GM12872 (cell line): ENCODE measurements at regions not wholly inside any gene's neighbourhood (a gene's known extent, or its start where the extent isn't known, plus 50 kb on each side); places are given as distances from the start of the nearest gene placed in this dataset.

ENCODE experiments used
- TF ChIP-seq, protein P1 (sequence below): IDR thresholded peaks from 3 replicates; pipeline ENCODE4 v1.5.1; 2011; ENCODE audit warnings: low read depth, mild to moderate bottlenecking, low read length, moderate library complexity; ENCODE audit not compliant: insufficient read depth

DNA sequence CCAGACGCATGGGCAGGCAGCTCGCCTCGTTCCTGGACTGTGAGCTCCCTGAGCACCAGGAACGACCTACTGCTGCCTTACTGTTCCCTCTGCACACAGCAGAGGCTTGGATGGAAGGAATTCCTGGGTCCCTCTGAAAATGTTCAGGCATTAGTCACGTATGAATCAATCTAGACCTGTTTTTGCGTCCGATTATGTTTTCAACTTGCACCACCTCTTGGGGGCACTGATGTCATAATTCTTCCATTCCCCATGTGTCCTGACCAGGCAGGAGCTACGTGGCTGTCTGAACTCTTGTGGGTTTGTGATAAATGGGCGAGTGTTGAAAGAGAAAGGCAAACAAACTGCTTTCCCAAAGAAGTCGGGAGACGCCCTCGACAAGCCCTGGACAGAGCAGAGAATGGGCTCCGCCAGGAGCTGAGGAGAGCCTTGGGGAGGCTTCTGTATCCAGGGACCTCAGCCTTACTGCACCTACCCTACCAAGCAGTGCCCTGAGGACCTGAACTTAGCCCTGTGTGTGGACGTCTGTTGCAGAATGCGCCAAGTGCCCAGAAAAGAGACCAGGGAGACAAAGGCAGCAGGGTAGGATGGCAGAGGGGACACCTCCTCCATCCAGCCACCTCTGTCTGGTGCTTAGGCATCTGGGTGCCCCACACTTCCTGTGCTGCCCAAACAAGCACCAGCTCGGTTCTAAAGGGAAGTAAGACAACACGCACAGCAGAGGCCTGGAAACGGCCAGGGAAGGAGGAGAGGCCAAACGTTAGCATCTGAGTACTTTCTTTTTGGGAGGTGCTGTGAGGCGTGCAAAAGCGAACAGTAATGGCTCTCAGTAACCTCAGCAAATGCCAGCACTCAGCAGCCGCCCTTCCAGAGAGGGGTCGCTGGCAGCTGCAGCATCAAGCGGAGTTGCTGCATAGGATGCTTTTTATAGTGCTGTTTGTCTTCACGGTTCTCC, 124.2 kb downstream of the LY86 start:
- TF ChIP-seq, protein P1, sequence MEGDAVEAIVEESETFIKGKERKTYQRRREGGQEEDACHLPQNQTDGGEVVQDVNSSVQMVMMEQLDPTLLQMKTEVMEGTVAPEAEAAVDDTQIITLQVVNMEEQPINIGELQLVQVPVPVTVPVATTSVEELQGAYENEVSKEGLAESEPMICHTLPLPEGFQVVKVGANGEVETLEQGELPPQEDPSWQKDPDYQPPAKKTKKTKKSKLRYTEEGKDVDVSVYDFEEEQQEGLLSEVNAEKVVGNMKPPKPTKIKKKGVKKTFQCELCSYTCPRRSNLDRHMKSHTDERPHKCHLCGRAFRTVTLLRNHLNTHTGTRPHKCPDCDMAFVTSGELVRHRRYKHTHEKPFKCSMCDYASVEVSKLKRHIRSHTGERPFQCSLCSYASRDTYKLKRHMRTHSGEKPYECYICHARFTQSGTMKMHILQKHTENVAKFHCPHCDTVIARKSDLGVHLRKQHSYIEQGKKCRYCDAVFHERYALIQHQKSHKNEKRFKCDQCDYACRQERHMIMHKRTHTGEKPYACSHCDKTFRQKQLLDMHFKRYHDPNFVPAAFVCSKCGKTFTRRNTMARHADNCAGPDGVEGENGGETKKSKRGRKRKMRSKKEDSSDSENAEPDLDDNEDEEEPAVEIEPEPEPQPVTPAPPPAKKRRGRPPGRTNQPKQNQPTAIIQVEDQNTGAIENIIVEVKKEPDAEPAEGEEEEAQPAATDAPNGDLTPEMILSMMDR, result no peak

DNA sequence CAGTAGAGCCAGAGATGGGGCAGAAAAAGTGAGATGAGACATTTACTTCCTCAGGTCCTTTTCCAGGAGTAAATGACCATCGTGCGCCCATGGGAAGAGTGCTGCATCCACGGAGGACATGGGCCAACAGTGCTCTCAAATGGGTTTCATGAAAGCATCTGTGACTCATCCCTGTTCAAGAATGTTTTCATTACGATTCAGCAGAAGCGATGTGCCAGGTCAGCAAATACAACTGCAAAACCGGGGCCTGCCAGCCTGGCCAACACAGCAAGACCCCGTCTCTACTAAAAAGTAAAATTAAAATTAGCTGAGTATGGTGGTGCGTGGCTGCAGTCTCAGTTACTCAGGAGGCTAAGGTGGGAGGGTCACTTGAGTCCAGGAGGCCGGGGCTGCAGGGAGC, 125.1 kb downstream of the LY86 start:
- TF ChIP-seq, protein P1, result no peak

DNA sequence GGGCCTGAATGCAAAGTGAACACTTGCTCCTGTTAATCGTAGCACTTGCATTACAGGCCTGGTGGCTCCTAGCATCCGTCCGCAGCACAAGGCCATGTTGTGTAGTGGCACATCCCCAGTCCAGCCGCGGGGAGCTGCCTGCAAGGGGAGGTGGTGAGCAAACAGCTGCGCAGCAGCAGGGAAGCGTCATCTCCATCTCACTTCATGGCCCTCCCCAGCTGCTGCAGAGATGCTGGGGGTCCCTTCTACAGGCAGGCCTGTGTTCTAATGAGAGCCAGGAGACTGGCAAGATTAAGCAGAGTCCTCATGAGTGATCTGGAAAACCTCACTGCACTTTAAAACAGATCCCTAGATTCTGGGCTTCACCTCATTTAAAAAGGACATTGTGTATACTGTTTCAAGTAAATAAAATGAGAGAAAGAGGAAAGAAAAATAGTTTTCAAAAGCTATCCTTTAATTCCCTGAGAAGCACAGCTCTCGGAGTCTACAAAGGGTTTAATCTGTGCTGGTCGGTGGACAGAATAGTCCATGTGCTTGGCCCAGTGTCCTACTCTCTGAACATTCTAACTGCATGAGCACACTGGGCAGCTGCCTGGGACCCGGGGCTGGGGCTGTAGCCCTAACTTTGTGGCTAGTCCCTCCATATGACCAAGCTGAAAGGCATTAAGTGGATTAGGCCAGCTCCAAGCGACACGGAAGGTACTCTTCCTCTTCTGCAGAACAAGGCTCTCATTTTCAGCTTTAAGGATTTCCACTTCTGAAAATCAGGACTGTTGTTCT, 125.8 kb downstream of the LY86 start:
- TF ChIP-seq, protein P1, result no peak

DNA sequence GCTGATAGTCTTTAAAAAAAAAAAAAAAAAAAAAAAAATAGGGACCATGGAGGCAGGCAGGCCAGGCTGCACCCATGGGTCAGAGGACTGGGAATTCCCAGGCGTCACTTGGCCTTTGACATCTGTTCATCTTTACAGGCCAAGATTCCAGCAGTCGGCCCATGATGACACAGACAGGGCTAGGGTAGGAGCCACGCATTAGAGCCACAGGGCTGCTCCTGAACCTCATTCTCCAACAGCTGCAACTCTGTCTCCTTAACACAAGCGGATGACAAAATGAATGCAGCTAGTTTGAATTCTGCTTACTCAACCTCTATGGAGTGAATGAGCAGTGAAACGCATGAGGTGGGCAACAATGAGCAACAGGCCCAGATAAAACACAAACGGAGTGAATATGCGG, 126.4 kb downstream of the LY86 start:
- TF ChIP-seq, protein P1, result no peak

DNA sequence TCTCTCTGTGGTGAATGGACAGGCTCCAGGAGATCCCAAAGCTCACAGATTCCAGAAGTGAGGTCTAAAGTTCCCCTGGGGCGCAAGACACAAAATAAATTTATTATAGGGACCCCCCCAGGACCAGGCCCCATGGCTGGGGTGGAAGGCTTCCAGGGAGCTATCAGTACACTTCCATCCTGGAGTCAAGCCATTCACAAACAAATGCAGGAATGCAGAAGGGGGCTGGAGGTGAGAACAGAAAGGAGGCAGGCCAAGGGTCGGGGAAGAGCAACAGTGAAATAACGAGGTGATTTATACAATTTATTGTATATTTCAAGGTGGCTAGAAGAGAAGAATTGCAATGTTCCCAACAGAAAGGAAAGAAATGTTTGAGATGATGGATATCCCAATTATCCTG, 126.9 kb downstream of the LY86 start:
- TF ChIP-seq, protein P1, result no peak

DNA sequence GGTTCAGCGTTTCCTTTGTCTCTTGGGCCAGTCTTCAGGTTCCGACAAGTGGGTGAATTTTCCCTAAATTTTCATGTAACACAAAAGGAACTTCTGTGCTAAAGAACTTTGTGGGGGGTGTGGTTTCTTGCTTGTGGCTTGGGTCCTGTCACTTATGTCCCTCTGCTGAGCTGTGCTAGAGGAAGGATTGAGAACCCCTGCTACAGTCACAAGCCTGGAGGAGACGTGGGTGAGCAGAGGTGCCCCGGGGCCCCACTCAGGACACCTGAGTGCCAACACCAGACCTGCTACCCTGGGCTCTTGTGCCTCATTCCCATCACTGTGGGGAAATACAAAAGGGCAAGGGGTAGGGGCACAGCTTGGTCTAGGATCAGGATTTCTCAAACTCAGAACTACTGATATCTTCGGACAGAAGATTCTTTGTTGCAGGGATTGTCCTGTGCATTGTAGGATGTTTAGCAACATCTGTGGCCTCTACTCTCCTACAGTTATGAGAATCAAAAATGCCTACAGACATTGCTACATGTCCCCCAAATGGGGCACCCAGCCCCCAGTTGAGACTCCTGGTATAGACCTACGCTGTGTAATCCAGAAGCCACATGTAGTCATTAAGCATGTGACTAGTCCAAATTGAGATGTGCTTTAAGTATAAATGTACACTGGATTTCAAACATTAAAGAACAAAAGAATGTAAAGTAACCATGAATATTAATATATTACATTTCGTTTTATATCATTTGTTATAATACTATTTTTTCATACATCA, 128.7 kb downstream of the LY86 start:
- TF ChIP-seq, protein P1, result no peak

DNA sequence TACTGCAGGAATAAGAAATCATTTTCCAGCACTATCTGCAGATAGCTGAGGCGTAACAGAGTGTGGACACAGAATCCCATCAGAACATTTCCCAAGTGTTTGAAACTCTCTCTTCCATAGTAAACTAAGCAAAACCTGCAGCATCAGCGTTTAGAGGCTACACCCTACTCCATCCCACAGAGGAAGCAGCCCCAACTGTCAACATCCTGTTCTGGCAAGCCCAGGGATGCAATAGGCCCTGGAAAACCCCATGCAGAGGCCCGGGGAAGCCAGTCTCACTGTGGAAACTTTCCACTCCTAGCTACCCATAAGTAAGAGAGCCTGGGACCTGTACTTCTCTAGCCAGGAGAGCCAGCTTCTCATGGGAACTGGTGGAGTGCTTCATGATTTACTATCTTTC, 129.4 kb downstream of the LY86 start:
- TF ChIP-seq, protein P1, result no peak
